HL-60/S4 treated with retinoic acid at 250 ng/mL for 4 days and 3 days (cell line): ENCODE measurements at regions not wholly inside any gene's neighbourhood (a gene's known extent, or its start where the extent isn't known, plus 50 kb on each side); places are given as distances from the start of the nearest gene placed in this dataset.

Experiments used
- in situ Hi-C: fragments of 300-500 bp; cut with MboI; formaldehyde crosslinking; loops from 2 replicates; pipeline ENCODE4 v1.7.0; 2022; ENCODE audit warnings: low sequenced_read_pairs

- in situ Hi-C loops, result no loop called here
Observed at GRCh38 chr22:26845021-26845743, 187.8 kb downstream of the MIAT start.

DNA sequence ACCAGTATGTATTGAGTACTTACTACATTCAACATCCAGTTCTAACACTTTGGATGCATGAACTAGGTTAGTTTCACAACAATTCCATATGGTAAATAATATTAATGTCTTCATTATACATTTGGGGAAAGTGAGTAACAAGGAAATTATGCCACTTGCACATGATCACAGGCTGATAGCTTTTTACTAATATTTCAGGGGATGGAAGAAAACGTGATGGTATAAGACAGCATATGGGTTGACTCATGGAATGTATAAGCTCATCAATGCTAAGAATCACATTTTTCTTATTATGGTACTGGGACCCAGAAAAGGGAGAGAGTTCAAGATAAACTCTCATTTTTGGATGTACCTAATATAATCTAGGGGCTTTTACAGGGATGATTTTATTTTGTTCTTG lies 188.7 kb downstream of the MIAT start:
- in situ Hi-C loops, result no loop called here

- in situ Hi-C loops, result no loop called here
Observed at GRCh38 chr22:26846645-26847044, 189.3 kb downstream of the MIAT start.

DNA sequence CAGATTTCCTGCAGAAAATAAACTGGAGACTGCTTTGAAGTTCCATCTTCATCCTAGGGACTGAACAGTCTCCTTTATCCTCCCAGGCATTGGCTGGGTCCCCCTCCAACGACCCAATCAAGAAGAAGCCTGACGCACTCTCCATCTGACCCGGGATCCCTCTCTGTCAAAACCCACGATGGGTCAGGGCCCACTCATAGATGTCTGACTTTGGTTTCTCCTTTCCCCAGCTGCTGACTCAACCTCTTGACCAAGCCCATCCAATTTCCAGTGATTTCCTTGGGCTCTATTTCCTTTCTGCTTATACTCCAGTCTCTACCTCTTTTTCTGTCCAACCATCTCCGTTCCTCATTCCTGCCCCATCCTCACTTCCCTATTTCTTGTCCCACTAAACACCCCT lies 189.7 kb downstream of the MIAT start:
- in situ Hi-C loops, result no loop called here

- in situ Hi-C loops, result no loop called here
Observed at GRCh38 chr22:26847816-26848215, 190.4 kb downstream of the MIAT start.

GRCh38 chr22:26848244-26848920 lies 191.0 kb downstream of the MIAT start:
- in situ Hi-C loops, result no loop called here

- in situ Hi-C loops, result no loop called here
Observed at GRCh38 chr22:26849575-26849974, 192.2 kb downstream of the MIAT start.

DNA sequence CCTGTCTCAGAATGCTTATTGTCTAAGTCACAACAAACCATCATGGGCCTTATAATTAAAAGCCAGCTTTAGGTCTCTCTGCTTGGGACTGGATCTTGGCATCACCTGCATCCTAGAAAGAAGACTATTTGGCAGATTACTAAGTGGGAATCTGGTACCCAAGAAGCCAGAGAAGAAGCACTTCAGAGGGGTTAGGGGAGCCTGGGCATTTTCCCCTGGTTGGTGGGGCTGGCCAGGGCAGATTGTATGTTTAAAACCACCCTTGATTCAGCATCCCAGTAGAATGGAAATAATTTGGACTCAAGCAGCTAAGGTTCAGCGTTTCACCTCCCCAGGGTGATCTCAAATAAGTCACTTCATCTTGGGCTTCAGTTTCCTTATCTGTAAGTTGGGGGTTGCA lies 193.7 kb downstream of the MIAT start:
- in situ Hi-C loops, result no loop called here

DNA sequence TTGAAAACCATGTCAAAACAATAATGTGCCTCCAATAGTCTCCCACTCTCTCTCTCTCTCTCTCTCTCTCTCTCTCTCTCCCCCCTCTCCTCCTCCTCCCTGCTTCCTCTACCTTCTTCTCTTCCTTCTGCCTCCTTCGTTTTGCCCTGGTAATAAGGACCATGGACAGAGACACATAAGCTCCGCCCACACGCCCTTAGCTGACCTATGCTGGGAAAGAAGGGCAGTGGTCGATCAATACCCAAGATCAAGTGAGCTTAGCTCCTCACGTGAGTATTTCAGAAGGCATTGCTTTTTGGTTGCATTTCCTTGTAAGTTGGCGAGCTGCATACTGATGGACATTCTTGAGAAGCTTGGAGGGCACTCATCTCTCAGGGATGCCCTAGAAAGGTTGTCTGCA lies 194.8 kb downstream of the MIAT start:
- in situ Hi-C loops, result no loop called here

GRCh38 chr22:26853071-26853470 lies 195.7 kb downstream of the MIAT start:
- in situ Hi-C loops, result no loop called here

DNA sequence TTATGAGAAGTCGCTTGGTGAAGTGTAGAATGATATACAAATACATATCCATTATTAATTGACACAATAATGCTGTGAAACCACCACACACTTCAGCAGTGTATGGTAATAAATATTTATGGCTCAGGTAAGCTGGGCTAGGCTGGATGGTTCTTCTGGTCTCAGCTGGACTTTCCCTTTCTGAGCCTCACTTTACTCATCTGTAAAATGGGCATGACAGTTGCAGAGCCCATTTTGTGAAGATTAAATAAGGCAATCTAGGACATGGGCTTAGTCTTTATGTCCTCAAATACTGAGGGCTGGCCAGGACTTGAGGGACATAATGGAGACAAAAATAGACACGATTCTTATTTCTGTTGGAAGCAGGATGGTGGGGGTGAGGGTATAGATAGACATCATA lies 196.1 kb downstream of the MIAT start:
- in situ Hi-C loops, result no loop called here

- in situ Hi-C loops, result no loop called here
Observed at GRCh38 chr22:26857169-26857568, 199.8 kb downstream of the MIAT start.

- in situ Hi-C loops, result no loop called here
Observed at GRCh38 chr22:26860301-26860700, 202.9 kb downstream of the MIAT start.

DNA sequence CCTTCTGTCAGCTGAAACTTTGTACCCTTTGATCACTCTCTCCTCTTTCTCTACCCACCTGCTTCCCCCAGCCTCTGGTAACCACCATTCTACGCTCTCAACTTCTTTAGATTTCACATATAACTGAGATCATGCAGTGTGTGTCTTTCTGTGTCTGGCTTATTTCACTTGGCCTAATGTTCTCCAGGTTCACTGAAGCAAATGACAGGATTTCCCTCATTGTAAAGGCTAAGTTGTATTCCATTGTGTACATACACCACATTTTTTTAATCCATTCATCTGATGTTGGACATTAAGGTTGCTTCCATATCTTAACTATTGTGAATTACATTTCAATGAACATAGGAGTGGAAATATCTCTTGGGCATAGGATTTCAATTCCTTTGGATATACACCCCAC lies 207.6 kb downstream of the MIAT start:
- in situ Hi-C loops, result no loop called here

DNA sequence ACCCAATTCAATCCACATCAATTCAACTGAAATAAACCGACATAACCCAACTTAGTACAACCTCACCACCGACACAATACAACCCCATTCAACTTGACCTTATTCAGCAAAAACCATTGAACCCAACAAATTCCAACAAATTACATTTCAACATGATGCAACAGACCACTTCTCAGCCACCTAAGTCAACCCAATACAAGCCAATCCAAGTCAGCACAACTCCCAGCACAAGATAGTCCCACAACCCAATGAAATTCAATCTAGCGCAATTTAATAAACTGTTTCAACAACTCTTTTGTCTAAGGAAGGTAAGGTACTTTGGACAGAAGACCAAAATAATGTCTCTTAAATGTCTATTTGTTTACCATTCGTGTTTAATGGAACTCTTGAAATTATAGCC lies 226.0 kb downstream of the MIAT start:
- in situ Hi-C loops, result no loop called here

DNA sequence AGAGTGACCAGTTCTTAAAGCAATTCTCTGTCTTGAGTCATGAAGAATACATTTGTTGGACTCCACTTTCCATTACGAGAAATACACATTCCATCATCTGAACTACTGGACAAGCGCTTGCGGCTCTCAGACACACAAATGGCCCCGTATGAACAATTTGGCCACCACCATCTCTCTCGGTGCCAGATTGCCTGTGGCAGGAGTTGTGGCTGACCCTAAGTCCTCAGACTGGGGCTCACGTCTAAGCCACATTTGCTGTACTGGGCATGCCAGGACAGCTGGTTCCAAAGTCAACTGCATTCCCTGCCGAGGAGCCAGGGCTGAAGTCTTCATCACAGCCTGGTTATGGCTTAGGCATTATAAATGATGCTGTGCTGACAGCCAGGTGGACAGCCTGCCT lies 227.5 kb downstream of the MIAT start:
- in situ Hi-C loops, result no loop called here

- in situ Hi-C loops, result no loop called here
Observed at GRCh38 chr22:26885441-26886261, 228.3 kb downstream of the MIAT start.

- in situ Hi-C loops, result no loop called here
Observed at GRCh38 chr22:26887456-26887855, 230.1 kb downstream of the MIAT start.

GRCh38 chr22:26887916-26888315 lies 230.5 kb downstream of the MIAT start:
- in situ Hi-C loops, result no loop called here

DNA sequence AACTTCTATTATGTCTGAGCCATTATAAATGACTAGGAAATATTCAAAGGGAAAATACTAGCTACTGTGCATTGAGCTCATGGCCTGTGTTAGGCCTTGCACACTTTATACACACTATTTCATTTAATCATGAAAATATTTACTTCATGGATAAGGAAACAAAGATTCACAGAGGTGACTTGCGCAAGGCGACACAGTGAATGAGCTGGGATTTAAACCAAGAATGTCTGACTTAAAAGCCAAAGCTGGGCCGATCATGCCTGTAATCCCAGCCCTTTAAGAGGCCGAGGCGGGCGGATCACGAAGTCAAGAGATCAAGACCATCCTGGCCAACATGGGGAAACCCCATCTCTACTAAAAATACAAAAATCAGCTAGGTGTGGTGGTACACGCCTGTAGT lies 231.5 kb downstream of the MIAT start:
- in situ Hi-C loops, result no loop called here

DNA sequence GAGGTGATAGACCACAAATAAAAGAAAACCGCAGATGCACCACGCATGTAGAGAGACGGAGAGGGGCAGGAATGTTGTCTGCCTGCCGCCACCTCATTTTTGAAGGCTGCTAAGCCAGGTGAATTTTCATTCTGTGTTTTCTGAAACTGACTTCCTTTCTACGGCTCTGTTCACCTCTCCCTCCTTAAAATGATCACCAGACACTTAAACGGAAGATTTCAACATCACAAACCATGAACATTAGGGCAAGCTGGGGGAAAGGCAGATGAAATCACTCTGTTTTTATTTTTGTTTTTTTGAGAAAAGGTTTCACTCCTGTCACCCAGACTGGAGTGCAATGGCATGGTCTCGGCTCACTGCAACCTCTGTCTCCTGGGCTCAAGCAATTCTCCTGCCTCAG lies 232.4 kb downstream of the MIAT start:
- in situ Hi-C loops, result no loop called here

DNA sequence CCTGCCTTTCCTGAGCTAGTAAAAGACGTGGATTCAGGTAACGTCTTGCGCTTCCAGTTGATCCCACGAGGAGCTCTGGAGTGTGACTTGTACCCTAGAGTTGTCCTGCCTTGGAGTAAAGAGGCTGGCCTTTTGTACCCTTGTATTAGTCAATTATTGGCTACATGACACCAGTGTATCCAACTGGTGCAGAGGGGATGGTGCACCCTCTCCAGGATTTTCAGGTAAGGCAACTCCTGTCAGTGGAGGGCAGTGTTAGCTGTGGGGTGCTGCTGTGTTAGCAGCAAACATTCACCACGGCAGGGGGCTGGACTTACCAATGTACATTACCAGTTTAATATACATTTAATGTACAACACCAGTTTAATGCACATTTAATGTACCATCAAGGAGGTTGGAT lies 233.5 kb downstream of the MIAT start:
- in situ Hi-C loops, result no loop called here
